KMS-11 (cell line): ENCODE measurements at regions not wholly inside any gene's neighbourhood (a gene's known extent, or its start where the extent isn't known, plus 50 kb on each side); places are given as distances from the start of the nearest gene placed in this dataset.

Experiments used
- H2AFZ ChIP-seq: fragments of 200-600 bp; sonication (generic); 2 replicates; pipeline ENCODE4 v1.6.1; 2016; ENCODE audit warnings: antibody characterized with exemption, mixed run types, low read depth
- H3K27ac ChIP-seq: fragments of 200-600 bp; sonication (generic); 2 replicates; pipeline ENCODE4 v1.6.1; 2016; ENCODE audit warnings: mild to moderate bottlenecking, mixed run types
- H3K27me3 ChIP-seq: fragments of 200-600 bp; sonication (generic); 2 replicates; pipeline ENCODE4 v1.6.1; 2017; ENCODE audit warnings: mild to moderate bottlenecking, low read depth, mixed run types, moderate library complexity; ENCODE audit not compliant: insufficient read depth
- H3K36me3 ChIP-seq: fragments of 200-600 bp; sonication (generic); 2 replicates; pipeline ENCODE4 v1.6.1; 2017; ENCODE audit warnings: mild to moderate bottlenecking, mixed run types; ENCODE audit not compliant: insufficient read depth
- H3K4me1 ChIP-seq: fragments of 200-600 bp; sonication (generic); 2 replicates; pipeline ENCODE4 v1.6.1; 2016; ENCODE audit warnings: mild to moderate bottlenecking, low read depth, mixed run types; ENCODE audit not compliant: poor library complexity, severe bottlenecking
- H3K4me2 ChIP-seq: fragments of 200-600 bp; sonication (generic); 2 replicates; pipeline ENCODE4 v1.7.0; 2016; ENCODE audit warnings: mild to moderate bottlenecking, mixed run types
- H3K4me3 ChIP-seq: fragments of 200-600 bp; sonication (generic); IDR thresholded peaks from 2 replicates; pipeline ENCODE4 v1.6.1; 2017; ENCODE audit warnings: low read depth, low read length, mixed read lengths; ENCODE audit not compliant: insufficient read depth
- H3K79me2 ChIP-seq: fragments of 200-600 bp; sonication (generic); 2 replicates; pipeline ENCODE4 v1.6.1; 2016; ENCODE audit warnings: low read depth, mixed run types; ENCODE audit not compliant: insufficient read depth
- H3K9ac ChIP-seq: fragments of 200-600 bp; sonication (generic); 2 replicates; pipeline ENCODE4 v1.6.1; 2016; ENCODE audit warnings: mild to moderate bottlenecking, mixed run types
- H4K20me1 ChIP-seq: fragments of 200-600 bp; sonication (generic); 2 replicates; pipeline ENCODE4 v1.6.1; 2016; ENCODE audit warnings: mild to moderate bottlenecking, mixed run types; ENCODE audit not compliant: insufficient read depth
- CTCF ChIP-seq: fragments of 200-600 bp; sonication (generic); conservative IDR thresholded peaks from 2 replicates; pipeline ENCODE4 v1.6.1; 2017; ENCODE audit warnings: low read depth, mild to moderate bottlenecking, antibody characterized with exemption, low read length, moderate library complexity, mixed read lengths

DNA sequence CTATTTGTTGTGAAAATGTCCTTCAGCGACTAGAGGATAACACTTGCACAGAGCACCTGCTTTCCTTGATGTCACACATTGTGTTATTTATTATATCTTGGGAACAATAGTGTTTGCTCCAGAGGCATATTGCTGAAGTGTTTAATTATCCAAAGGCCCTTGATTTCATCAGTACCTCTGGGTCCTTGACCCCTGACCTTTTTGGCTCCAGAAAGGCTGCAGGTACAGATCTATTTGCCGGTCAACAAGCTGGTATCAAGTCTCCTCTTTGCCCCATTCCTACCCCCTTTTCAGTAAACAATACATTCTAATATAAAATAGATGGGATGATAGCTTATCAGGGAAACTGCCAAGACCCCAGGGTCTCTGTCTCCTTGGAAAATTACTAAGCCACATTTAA, 206.8 kb downstream of the DACT1 start:
- no peaks in the 10 kb centered on the region for H3K36me3 ChIP-seq

GRCh38 chr14:58846682-58847465, 209.1 kb downstream of the DACT1 start:
- Histone ChIP-seq H3K27ac (no peak overlapping the region), H3K4me3 (no peak overlapping the region), H4K20me1 (no peaks in the 10 kb centered on the region), H3K4me2 (no peak overlapping the region), H3K79me2 (no peaks in the 10 kb centered on the region), H3K9ac (no peak overlapping the region), H2AFZ (no peak overlapping the region), H3K27me3 (no peaks in the 10 kb centered on the region), H3K4me1 (no peaks in the 10 kb centered on the region), H3K36me3 (no peaks in the 10 kb centered on the region)
- TF ChIP-seq CTCF, result no peak

More for the DNA sequence above, 206.8 kb downstream of the DACT1 start:
- Histone ChIP-seq H3K4me1 (no peaks in the 10 kb centered on the region), H3K9ac (no peak overlapping the region), H3K4me3 (no peak overlapping the region), H3K27me3 (no peaks in the 10 kb centered on the region), H3K27ac (no peak overlapping the region), H4K20me1 (no peaks in the 10 kb centered on the region), H3K79me2 (no peaks in the 10 kb centered on the region), H3K4me2 (no peak overlapping the region), H2AFZ (no peak overlapping the region)
- TF ChIP-seq CTCF, result no peak

DNA sequence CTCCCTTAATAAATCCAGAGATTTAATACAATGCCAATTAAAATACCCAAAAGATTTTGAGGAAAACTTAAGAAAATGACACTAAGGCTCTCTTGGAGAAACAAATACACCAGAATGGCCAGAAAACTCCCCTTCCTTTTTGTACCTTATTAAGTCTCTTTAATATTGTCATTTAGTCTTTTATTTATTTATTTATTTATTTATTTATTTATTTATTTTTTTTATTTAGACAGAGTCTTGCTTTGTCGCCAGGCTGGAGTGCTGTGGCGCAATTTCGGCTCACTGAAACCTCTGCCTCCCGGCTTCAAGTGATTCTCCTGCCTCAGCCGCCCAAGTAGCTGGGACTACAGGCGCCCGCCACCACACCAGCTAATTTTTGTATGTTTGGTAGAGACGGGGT, 210.6 kb downstream of the DACT1 start:
- no peak overlapping the region for H3K9ac ChIP-seq
- H3K79me2 ChIP-seq, result no peaks in the 10 kb centered on the region
- no peak overlapping the region for H3K4me3 ChIP-seq
- no peaks in the 10 kb centered on the region for H3K36me3 ChIP-seq
- H3K4me2 ChIP-seq, result no peak overlapping the region
- no peaks in the 10 kb centered on the region for H3K4me1 ChIP-seq
- H4K20me1 ChIP-seq, result no peaks in the 10 kb centered on the region
- H3K27me3 ChIP-seq, result no peaks in the 10 kb centered on the region
- H2AFZ ChIP-seq, result no peak overlapping the region
- no peak for TF ChIP-seq CTCF
- no peak overlapping the region for H3K27ac ChIP-seq

DNA sequence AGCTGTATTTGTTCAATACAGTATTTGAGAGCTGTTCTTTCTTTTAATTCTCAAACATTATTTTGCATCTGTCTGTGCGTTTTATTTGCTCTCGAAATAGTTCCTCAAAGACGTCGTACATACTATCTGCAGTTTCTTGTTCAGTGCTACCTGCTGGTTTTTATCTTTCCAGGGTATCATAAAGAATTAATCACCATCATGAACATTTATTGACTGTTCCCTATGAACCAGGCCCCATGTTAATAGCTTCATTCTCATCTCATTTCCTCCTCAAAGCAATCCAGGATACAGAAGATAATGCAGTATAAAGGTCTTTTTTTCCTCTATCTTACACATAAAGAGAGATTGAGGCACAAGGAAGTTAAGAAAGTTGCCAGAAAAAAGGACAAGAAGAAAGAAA, 211.8 kb downstream of the DACT1 start:
- Histone ChIP-seq H3K4me3 (no peak overlapping the region), H3K9ac (no peak overlapping the region), H3K4me1 (no peaks in the 10 kb centered on the region), H3K4me2 (no peak overlapping the region), H3K27me3 (no peaks in the 10 kb centered on the region), H3K36me3 (no peaks in the 10 kb centered on the region), H3K79me2 (no peaks in the 10 kb centered on the region), H4K20me1 (no peaks in the 10 kb centered on the region), H3K27ac (no peak overlapping the region), H2AFZ (no peak overlapping the region)
- TF ChIP-seq CTCF, result no peak
